Mammary epithelial cell (primary cell): ENCODE measurements at regions not wholly inside any gene's neighbourhood (a gene's known extent, or its start where the extent isn't known, plus 50 kb on each side); places are given as distances from the start of the nearest gene placed in this dataset.

Experiments used
- EZH2 ChIP-seq: IDR thresholded peaks from 2 replicates; pipeline ENCODE4 v1.6.1; 2012; ENCODE audit warnings: low read length, inconsistent platforms, borderline replicate concordance
- TF ChIP-seq, protein P1 (sequence below), 2 donors: IDR thresholded peaks in 1 of 2; conservative IDR thresholded peaks in 1 of 2; 2 replicates each; pipeline ENCODE4 v1.5.1; 2011 to 2012; ENCODE audit warnings: inconsistent platforms in 2 of 2, low read length in 2 of 2, mild to moderate bottlenecking in 2 of 2, control low read depth in 1 of 2, low read depth in 1 of 2; ENCODE audit not compliant: insufficient read depth in 1 of 2; ENCODE audit errors: extremely low read depth in 1 of 2

GRCh38 chr13:82879921-82880320 is 1002.4 kb downstream of the SLITRK1 start:
- TF ChIP-seq, protein P1, sequence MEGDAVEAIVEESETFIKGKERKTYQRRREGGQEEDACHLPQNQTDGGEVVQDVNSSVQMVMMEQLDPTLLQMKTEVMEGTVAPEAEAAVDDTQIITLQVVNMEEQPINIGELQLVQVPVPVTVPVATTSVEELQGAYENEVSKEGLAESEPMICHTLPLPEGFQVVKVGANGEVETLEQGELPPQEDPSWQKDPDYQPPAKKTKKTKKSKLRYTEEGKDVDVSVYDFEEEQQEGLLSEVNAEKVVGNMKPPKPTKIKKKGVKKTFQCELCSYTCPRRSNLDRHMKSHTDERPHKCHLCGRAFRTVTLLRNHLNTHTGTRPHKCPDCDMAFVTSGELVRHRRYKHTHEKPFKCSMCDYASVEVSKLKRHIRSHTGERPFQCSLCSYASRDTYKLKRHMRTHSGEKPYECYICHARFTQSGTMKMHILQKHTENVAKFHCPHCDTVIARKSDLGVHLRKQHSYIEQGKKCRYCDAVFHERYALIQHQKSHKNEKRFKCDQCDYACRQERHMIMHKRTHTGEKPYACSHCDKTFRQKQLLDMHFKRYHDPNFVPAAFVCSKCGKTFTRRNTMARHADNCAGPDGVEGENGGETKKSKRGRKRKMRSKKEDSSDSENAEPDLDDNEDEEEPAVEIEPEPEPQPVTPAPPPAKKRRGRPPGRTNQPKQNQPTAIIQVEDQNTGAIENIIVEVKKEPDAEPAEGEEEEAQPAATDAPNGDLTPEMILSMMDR (conservative IDR thresholded peaks at IDR 0.05 in 1 of 2, IDR thresholded peaks at IDR 0.05 in 1 of 2; ENCODE audit: extremely low read depth in 1 of 2, insufficient read depth in 1 of 2, low read depth in 1 of 2, low read length in 2 of 2) = no peak
- TF ChIP-seq EZH2 = no peak
